C1 segment of cervical spinal cord (tissue), 14 donors: ENCODE measurements at regions not wholly inside any gene's neighbourhood (a gene's known extent, or its start where the extent isn't known, plus 50 kb on each side); places are given as distances from the start of the nearest gene placed in this dataset.
"Not testable (repeated sequence)": the region's sequence is repeated elsewhere in the genome, so short reads cannot be mapped to it uniquely, and the experiment has no call there.

Experiments used
- DNase-seq, 14 donors: peaks; one replicate each; lab custom pipeline; 2025; lab: John Stamatoyannopoulos, UW

DNA sequence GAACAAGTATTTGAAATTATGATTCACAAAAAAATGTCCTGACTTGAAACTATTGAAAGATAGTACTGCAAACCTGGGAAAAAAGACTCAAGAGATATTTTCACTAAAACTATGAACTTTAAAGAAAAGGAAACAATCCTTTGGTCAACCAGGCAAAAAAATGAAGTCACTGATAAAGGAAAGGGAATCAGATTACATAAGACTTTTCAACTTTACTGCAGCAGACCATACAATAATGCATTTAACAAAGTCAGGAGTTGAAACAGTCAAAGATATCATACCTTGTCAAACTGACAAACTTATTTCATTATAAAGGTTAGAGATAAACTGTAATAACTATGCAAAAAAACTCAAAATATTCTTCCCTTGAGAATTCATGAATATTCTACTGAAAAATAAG lies 361.6 kb downstream of the DLEU7 start:
- DNase-seq: no peak

- peak in 1 of 14 donors; percentile 1 for DNase-seq
Observed at GRCh38 chr13:50483416-50483815, 360.1 kb downstream of the DLEU7 start.

DNA sequence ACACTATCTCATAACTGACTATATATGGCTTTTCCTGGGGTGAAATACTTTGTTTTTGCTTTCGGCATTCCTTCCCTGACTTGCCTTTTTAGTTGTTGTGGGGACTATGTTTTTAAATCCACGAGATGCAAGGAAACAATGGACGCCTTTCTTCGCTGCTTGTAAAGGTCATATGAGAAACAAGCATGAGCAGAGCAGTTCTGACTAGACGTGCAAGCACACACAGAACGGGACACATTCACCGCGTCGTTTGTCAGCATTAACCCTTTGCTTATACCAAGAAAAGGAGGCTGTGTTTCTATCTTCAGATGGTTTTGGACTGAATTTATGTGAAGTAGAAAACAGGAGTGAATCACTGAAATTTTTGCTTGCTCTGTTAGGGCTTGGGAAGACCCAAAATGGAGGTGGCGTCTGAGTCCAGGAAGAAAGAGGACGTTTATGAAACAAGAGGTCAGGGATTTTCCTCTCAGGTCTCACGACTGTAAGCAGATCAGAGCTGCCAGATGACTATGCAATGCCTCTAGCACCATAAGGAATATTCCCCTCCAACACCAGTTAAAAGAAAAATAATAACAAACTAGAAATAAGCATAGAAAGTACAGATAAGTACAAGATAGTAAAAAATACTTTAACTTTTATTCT lies 358.9 kb downstream of the DLEU7 start:
- DNase-seq: peak in 4 of 14 donors; percentile 6 to 32 (median 9)

GRCh38 chr13:50485979-50486935 lies 357.2 kb downstream of the DLEU7 start:
- no peak for DNase-seq

- no peak for DNase-seq
Observed at GRCh38 chr13:50493683-50494082, 349.8 kb downstream of the DLEU7 start.

- DNase-seq: no peak
Observed at GRCh38 chr13:50494138-50494537, 349.4 kb downstream of the DLEU7 start.

DNA sequence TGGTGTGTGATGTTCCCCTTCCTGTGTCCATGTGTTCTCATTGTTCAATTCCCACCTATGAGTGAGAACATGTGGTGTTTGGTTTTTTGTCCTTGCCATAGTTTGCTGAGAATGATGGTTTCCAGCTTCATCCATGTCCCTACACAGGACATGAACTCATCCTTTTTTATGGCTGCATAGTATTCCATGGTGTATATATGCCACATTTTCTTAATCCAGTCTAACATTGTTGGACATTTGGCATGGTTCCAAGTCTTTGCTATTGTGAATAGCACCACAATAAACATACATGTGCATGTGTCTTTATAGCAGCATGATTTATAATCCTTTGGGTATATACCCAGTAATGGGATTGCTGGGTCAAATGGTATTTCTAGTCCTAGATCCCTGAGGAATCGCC lies 340.3 kb downstream of the DLEU7 start:
- not testable (repeated sequence) for DNase-seq

DNA sequence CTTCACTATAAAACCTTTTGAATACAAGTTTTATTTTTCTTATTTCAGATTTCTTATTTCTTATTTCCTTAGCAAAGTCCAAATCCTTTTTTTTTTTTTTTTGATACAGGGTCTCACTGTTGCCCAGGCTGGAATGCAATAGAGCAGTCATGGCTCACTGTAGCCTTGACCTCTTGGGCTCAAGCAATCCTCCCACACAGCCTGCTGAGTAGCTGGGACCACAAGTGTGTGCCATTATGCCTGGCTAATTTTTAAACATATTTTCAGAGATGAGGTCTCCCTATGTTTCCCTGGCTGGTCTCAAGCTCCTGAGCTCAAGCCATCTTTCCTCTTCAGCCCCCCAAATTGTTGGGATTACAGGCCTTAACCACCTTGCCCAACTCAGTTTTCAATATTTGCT lies 334.3 kb downstream of the DLEU7 start:
- no peak for DNase-seq

GRCh38 chr13:50509771-50510441 lies 333.6 kb downstream of the DLEU7 start:
- no peak for DNase-seq

DNA sequence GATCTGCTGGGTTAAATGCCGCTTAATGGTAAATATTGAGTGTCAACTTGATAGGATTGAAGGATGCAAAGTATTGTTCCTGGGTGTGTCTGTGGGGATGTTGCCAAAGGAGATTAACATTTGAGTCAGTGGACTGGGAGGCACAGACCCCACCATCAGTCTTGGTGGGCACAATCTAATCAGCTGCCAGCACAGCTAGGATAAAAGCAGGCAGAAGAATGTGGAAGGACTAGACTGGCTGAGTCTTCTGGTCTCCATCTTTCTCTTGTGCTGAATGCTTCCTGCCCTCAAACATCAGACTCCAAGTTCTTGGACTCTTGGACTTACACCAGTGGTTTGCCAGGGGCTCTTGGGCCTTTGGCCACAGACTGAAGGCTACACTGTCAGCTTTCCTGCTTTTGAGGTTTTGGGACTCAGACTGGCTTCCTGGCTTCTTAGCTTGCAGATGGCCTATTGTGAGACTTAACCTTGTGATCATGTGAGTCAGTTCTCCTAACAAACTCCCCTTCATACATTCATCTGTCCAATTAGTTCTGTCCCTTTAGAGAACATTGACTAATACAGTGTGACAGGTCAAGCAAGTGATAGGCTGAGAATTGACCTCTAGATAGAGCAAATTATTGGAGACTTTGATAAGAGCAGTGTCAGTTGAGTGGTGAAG lies 332.5 kb downstream of the DLEU7 start:
- not testable (repeated sequence) for DNase-seq

GRCh38 chr13:50511877-50512341 lies 331.6 kb downstream of the DLEU7 start:
- no peak for DNase-seq

DNA sequence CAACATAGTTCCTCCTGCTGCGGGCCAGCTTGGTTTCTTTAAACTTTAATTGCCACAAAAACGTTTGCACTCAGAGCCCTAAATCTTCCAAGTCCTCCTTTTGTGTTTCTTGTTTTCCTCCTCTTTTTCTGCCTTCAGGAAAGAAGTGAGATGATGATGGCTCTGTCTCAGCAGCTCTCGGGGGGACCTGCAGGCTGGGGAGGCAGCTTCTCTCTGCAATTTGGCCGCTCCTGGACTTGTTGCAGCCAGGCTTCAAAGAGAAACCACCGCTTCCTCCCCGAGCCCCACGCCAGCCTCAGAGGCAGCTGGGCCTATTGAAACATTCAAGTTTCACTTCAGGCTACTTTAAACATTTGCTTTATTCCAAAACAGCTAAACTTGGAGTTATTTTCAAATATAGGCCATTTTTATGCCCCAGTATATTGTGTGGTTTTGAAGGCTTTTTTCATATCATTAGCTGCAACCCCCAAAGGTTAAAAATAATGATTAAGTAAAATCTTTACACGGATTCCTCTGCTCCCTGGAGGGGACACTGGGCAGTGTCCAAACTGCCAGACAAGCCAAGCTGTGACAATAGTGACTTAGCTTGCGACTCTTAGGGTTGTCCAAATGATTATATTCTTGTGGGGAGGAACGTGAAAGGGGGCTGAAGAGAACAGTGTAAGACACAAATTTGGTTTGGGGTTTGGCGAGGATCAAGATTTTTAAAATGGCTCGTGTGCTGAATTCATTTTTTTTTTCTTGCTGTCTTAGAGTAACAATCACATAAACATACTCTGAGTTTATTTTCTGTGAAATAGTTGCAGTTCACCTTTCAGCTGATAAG lies 330.8 kb downstream of the DLEU7 start:
- peak in 9 of 14 donors; percentile 22 to 73 (median 46) for DNase-seq

- peak in 1 of 14 donors; percentile 20 for DNase-seq
Observed at GRCh38 chr13:50513300-50513877, 330.1 kb downstream of the DLEU7 start.

GRCh38 chr13:50514249-50514648 lies 329.2 kb downstream of the DLEU7 start:
- DNase-seq: no peak

- DNase-seq: no peak
Observed at GRCh38 chr13:50518131-50518530, 325.4 kb downstream of the DLEU7 start.

DNA sequence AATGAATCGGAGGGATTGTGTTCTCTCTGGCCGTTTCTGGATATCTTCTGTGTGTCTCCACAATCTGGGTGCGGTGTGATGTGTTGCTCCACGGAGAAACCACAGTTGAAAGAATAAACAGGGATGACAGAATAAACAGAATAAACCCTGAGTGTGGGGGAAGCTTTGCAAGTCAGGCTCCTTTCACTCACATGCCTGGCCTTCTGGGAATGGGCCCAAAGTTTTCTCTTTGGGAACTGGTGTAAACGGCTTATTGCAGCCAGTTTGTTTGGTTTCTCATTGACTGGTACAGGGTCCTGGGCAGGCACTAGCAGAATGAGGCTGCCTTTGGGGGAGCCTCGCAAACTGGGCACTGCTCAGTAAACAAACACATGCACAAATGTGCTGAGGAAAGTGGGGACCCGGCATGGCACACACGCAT lies 324.7 kb downstream of the DLEU7 start:
- peak in 10 of 14 donors; percentile 16 to 71 (median 46) for DNase-seq

GRCh38 chr13:50519866-50520265 lies 323.6 kb downstream of the DLEU7 start:
- DNase-seq: no peak

- DNase-seq: no peak
Observed at GRCh38 chr13:50521006-50521830, 322.3 kb downstream of the DLEU7 start.

GRCh38 chr13:50521831-50522149 lies 321.7 kb downstream of the DLEU7 start:
- DNase-seq: no peak
